ENCODE measurements at regions not wholly inside any gene's neighbourhood (a gene's known extent, or its start where the extent isn't known, plus 50 kb on each side); places are given as distances from the start of the nearest gene placed in this dataset.

DNA sequence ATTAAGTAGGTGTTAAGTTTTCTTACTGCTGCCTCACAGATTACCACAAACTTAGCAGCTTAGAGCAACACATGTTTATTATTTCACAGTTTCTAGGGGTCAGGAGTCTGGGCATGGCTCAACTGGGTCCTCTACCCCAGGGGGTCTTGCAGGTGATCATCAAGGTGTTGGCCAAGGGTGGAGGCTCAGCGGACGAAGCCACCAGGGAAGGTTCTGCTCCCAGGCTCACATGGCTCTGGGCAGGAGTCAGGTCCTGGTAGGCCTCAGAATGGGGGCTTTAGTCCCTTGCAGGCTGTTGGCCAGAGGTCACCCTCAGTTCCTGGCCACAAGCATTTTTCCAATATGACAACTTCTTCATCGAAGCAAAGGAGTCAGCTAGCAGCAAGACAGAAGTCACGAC lies 362.5 kb downstream of the PREX1 start:
- TF ChIP-seq POLR2AphosphoS5 (IDR thresholded peaks at IDR 0.05; ENCODE audit: low read depth, low read length) (no peak), TAF1 (IDR thresholded peaks at IDR 0.05; ENCODE audit: borderline replicate concordance, low read depth, low read length) (no peak), POLR2A (IDR thresholded peaks at IDR 0.05; ENCODE audit: low read depth, low read length) (no peak)
- FAIRE-seq (no peak), DNase-seq (ENCODE audit: insufficient read length) (no peak)

GRCh38 chr20:48463916-48464315 lies 363.9 kb downstream of the PREX1 start:
- TF ChIP-seq TAF1 (IDR thresholded peaks at IDR 0.05; ENCODE audit: borderline replicate concordance, low read depth, low read length) (no peak), POLR2AphosphoS5 (IDR thresholded peaks at IDR 0.05; ENCODE audit: low read depth, low read length) (no peak), POLR2A (IDR thresholded peaks at IDR 0.05; ENCODE audit: low read depth, low read length) (no peak)
- DNase-seq (ENCODE audit: insufficient read length) (no peak), FAIRE-seq (no peak)

- no peak for DNase-seq (ENCODE audit: insufficient read length)
- no peak for TF ChIP-seq TAF1 (IDR thresholded peaks at IDR 0.05; ENCODE audit: borderline replicate concordance, low read depth, low read length)
- FAIRE-seq: no peak
Observed at GRCh38 chr20:48463096-48463720, 364.6 kb downstream of the PREX1 start.

GRCh38 chr20:48461735-48462119 lies 366.1 kb downstream of the PREX1 start:
- DNase-seq (ENCODE audit: insufficient read length): no peak
- no peak for FAIRE-seq
- TF ChIP-seq TAF1 (IDR thresholded peaks at IDR 0.05; ENCODE audit: borderline replicate concordance, low read depth, low read length) (no peak), POLR2AphosphoS5 (IDR thresholded peaks at IDR 0.05; ENCODE audit: low read depth, low read length) (no peak), POLR2A (IDR thresholded peaks at IDR 0.05; ENCODE audit: low read depth, low read length) (no peak)

DNA sequence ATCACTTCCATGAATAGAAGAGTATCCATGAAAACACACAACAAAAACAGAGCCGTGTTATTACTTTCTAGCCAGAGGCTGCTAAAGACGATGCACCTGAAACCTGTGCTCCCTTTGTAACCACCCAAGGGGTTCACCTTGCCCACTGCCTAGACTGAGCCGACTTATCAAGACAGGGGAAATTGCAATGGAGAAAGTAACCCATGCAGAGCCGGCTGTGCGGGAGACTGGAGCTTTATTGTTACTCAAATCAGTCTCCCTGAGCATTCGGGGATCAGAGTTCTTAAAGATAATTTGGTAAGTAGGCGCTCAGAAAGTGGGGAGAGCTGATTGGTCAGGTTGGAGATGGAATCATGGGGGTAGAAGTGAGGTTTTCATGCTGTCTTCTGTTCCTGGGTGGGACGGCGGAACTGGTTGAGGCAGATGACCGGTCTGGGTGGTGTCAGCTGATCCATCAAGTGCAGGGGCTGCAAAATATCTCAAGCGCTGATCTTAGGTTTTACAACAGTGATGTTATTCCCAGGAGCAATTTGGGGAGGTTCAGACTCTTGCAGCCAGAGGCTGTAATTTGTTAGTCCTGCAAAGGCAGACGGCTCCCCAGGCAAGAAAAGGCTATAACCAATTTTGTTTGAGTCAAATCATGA lies 366.6 kb downstream of the PREX1 start:
- no peak for DNase-seq (ENCODE audit: insufficient read length)
- no peak for FAIRE-seq
- TF ChIP-seq TAF1 (IDR thresholded peaks at IDR 0.05; ENCODE audit: borderline replicate concordance, low read depth, low read length) (no peak), POLR2AphosphoS5 (IDR thresholded peaks at IDR 0.05; ENCODE audit: low read depth, low read length) (no peak), POLR2A (IDR thresholded peaks at IDR 0.05; ENCODE audit: low read depth, low read length) (no peak)

GRCh38 chr20:48460681-48461080 lies 367.1 kb downstream of the PREX1 start:
- TF ChIP-seq POLR2AphosphoS5 (IDR thresholded peaks at IDR 0.05; ENCODE audit: low read depth, low read length) (no peak), POLR2A (IDR thresholded peaks at IDR 0.05; ENCODE audit: low read depth, low read length) (no peak), TAF1 (IDR thresholded peaks at IDR 0.05; ENCODE audit: borderline replicate concordance, low read depth, low read length) (no peak)
- no peak for FAIRE-seq

DNA sequence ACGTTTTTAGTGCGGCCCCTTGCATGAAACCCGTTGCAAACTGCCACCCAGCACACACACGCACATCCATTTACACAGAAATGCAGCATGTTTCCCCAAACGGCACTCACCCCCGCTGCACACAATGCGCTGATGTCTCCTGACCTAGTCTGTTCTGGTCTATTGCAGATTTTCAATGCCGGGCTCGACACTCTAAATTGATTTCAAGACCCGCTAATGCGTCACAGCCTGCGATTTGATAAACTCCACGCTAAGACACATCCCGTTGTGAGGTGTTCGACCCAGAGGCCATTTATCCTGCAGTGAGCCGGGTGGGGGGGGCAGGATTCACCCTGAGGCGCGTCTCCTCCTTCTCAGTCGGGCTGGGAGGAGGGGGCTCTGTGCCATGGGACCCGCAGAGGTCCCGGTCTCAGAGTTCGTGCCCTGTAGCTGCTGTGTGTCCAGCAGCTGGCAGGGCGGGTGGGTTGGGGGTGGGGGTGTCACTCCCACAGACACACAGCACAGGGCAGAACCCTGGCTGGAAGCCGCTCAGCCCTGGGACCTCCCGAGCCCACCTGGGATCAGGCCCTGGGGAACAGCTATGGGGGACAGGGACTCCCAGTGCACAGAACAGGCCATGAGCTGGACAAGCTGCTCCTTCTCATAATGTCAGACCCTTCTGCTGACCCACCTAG lies 367.9 kb downstream of the PREX1 start:
- FAIRE-seq (no peak), DNase-seq (ENCODE audit: insufficient read length) (no peak)
- TF ChIP-seq POLR2AphosphoS5 (IDR thresholded peaks at IDR 0.05; ENCODE audit: low read depth, low read length): no peak

More at GRCh38 chr20:48460681-48461080, 367.1 kb downstream of the PREX1 start:
- no peak for DNase-seq (ENCODE audit: insufficient read length)

DNA sequence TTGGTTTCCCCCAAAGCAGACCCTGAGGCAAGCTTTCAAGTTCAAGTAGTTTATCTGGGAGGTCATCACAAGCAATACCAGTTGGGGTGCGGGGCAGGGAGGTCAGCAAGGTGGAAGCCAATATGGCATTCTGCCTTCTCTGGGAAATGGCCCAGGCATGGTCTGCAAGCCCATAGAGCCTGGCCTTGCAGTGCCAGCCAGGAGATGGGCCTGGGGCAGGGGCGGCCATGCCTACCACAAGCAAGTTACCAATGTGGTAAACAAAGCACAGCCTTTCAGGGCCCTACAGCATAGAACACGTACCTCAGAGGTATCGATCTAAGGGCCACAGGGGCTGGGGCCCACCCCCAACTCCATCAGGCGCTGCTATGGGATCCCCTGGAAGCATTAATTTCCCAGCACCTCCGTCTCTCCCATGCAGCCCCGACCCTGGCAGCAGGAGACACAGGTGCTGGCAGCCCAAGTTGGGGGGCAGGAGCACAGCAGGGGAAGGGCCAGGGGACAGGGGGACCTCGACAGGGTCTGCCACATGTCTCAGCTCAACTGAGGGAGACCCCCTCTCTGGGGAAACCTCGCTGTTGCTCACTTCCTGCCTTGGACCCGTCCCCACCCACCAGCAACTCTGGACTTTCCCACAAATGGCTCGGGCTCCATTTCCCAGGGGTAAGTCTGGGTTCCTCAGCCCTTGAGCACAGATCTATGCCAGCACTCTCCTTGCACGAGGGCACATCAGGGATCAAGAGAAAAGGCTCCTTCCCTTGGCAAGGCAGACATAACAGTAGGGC lies 369.0 kb downstream of the PREX1 start:
- DNase-seq (ENCODE audit: insufficient read length): no peak

GRCh38 chr20:48458003-48458377 lies 369.8 kb downstream of the PREX1 start:
- no peak for TF ChIP-seq POLR2A (IDR thresholded peaks at IDR 0.05; ENCODE audit: low read depth, low read length)
- no peak for TF ChIP-seq POLR2AphosphoS5 (IDR thresholded peaks at IDR 0.05; ENCODE audit: low read depth, low read length)
- no peak for TF ChIP-seq TAF1 (IDR thresholded peaks at IDR 0.05; ENCODE audit: borderline replicate concordance, low read depth, low read length)
- DNase-seq (ENCODE audit: insufficient read length): no peak
- FAIRE-seq: no peak

More for the DNA sequence above, 369.0 kb downstream of the PREX1 start:
- FAIRE-seq: no peak
- TF ChIP-seq POLR2A (IDR thresholded peaks at IDR 0.05; ENCODE audit: low read depth, low read length) (no peak), TAF1 (IDR thresholded peaks at IDR 0.05; ENCODE audit: borderline replicate concordance, low read depth, low read length) (no peak), POLR2AphosphoS5 (IDR thresholded peaks at IDR 0.05; ENCODE audit: low read depth, low read length) (no peak)

GRCh38 chr20:48457193-48458002 lies 370.4 kb downstream of the PREX1 start:
- FAIRE-seq (no peak), DNase-seq (ENCODE audit: insufficient read length) (no peak)
- TF ChIP-seq TAF1 (IDR thresholded peaks at IDR 0.05; ENCODE audit: borderline replicate concordance, low read depth, low read length) (no peak), POLR2AphosphoS5 (IDR thresholded peaks at IDR 0.05; ENCODE audit: low read depth, low read length) (no peak), POLR2A (IDR thresholded peaks at IDR 0.05; ENCODE audit: low read depth, low read length) (no peak)
